ENCODE measurements at regions not wholly inside any gene's neighbourhood (a gene's known extent, or its start where the extent isn't known, plus 50 kb on each side); places are given as distances from the start of the nearest gene placed in this dataset.

DNA sequence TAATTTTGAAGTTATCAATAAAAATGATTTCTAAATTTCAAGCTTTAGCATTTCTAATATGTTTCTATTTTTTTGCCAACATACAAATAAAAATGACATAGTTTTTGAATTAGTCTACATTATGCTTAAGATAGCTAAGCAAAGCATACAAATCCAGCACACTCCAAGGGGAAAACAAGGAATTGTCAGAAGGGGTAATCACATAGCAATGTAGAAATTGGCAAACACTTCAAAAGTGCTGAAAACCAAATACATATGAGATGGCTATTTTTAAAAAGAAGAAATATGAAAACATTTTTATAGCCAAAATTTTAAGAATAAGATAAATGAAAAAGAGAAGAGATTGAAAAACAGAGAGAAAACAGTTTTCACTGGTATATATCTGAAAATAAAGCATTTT lies 308.0 kb downstream of the SLC6A15 start:
- intact Hi-C loops (cut with micrococcal nuclease) = no loop called here

DNA sequence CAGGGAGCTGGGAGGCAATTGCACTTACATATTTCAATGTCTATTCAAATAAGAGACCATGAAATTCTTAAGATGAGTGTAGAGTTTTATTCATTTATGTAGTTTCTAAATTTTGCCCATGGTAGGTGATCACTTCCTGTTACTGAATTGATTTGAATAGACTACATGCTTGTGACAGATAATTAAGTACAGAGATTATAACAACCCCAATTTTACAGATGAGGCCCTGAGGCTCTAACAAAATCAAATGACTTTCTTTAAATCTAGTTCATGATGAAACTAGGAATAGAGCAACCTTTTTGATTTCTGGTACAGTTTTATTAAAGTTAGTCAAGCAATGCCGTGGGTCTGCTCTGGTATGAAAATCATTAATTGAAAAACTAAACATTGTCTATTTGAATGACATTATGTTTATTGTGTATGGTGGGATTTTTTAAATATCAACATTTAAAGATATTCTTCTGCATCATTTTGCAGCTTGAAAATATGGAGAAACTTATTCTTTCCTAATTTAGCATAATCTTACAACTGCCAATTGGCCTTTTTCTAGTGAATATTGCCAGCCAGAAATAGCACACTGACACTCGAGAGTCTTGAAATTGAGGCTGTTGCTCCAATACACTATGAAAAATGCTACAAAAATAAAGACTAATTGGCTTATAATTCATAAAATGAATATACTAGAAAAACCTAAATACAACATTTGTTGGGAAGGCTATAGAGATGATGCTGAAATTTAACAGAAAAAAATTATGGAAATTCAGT lies 308.9 kb downstream of the SLC6A15 start:
- DNase-seq (ENCODE audit: low spot score) = no peak
- intact Hi-C loops (cut with micrococcal nuclease) = no loop called here
- no peaks in the 10 kb centered on the region for H3K9me3 Mint-ChIP-seq
- H3K4me3 Mint-ChIP-seq = no peak overlapping the region
- no peaks in the 10 kb centered on the region for H3K36me3 Mint-ChIP-seq (ENCODE audit: low read depth)
- H3K27ac Mint-ChIP-seq = no peak overlapping the region
- H3K4me1 Mint-ChIP-seq (ENCODE audit: low read depth) = no peaks in the 10 kb centered on the region
- H3K27me3 Mint-ChIP-seq (ENCODE audit: insufficient read depth) = no peaks in the 10 kb centered on the region

More for the DNA sequence above, 308.0 kb downstream of the SLC6A15 start:
- Mint-ChIP-seq H3K27me3 (ENCODE audit: insufficient read depth) (no peaks in the 10 kb centered on the region), H3K4me1 (ENCODE audit: low read depth) (no peaks in the 10 kb centered on the region), H3K9me3 (no peaks in the 10 kb centered on the region), H3K36me3 (ENCODE audit: low read depth) (no peaks in the 10 kb centered on the region), H3K27ac (no peak overlapping the region), H3K4me3 (no peak overlapping the region)
- no peak for DNase-seq (ENCODE audit: low spot score)

DNA sequence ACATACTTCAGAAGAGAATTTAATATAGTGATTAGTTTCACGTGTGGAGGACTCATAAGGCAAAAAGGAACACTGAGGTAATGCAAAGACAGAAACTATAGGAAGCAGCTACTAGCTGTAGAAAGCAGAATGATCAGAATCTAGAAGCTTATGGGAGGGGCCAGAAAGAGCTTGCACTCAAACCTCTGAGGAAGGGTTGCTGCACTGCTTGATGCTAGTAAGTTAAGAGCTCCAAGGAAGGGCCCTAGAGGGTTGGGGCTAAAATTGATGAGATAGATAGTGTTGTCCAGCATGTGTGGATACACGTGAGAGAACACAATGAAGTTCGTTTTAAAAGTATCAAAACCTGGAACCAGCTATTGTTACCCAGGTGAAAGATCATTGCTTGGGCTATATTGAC lies 311.1 kb downstream of the SLC6A15 start:
- Mint-ChIP-seq H3K27me3 (ENCODE audit: insufficient read depth) (no peaks in the 10 kb centered on the region), H3K4me1 (ENCODE audit: low read depth) (no peaks in the 10 kb centered on the region), H3K36me3 (ENCODE audit: low read depth) (no peaks in the 10 kb centered on the region), H3K9me3 (no peaks in the 10 kb centered on the region), H3K27ac (no peak overlapping the region), H3K4me3 (no peak overlapping the region)
- DNase-seq (ENCODE audit: low spot score) = no peak
- intact Hi-C loops (cut with micrococcal nuclease) = no loop called here

DNA sequence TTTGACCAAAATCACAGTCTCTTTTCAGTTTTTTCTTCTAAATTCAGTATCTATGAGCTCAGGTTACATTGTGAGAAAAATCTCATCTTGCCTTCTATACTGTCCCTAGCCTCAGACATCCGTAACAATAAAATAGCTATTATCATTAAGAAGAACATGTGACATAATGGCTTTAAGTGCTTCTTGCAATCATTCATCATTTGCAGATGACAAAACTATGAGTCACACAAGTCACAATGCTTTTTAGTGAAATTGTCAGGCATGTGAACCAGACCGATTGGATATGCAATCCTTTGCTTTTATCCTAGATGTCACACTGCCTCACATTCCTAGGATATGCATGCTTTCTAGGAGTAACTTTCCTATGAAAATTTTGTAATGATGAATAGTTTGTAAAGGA lies 313.1 kb downstream of the SLC6A15 start:
- DNase-seq (ENCODE audit: low spot score) = no peak
- intact Hi-C loops (cut with micrococcal nuclease) = no loop called here
- Mint-ChIP-seq H3K4me3 (no peak overlapping the region), H3K36me3 (ENCODE audit: low read depth) (no peaks in the 10 kb centered on the region), H3K27me3 (ENCODE audit: insufficient read depth) (no peaks in the 10 kb centered on the region), H3K27ac (no peak overlapping the region), H3K4me1 (ENCODE audit: low read depth) (no peaks in the 10 kb centered on the region), H3K9me3 (no peaks in the 10 kb centered on the region)

DNA sequence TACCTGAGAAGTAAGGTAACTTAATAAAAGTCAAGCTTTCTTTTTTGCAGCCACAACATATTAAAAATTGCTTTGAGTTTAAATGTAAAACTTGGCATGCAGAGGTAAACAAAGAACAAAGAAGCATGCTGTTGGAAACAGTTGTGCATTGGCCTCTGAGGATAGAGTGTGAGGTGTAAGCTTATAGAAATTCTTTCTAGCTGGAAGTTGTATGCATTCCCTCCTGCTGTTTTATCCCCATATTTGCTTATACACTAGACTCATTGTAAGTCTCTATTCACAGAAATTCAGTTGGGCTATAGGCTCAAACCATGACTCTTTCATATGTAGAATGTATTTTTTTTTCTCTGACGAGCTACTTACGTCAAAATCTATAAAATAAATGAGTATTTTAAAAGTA lies 316.3 kb downstream of the SLC6A15 start:
- Mint-ChIP-seq H3K36me3 (ENCODE audit: low read depth) (no peaks in the 10 kb centered on the region), H3K27ac (no peak overlapping the region), H3K9me3 (peaks cover 4% of the 10 kb centered on the region), H3K27me3 (ENCODE audit: insufficient read depth) (no peaks in the 10 kb centered on the region), H3K4me3 (no peak overlapping the region), H3K4me1 (ENCODE audit: low read depth) (no peaks in the 10 kb centered on the region)
- intact Hi-C loops (cut with micrococcal nuclease) = no loop called here
- DNase-seq (ENCODE audit: low spot score) = no peak

DNA sequence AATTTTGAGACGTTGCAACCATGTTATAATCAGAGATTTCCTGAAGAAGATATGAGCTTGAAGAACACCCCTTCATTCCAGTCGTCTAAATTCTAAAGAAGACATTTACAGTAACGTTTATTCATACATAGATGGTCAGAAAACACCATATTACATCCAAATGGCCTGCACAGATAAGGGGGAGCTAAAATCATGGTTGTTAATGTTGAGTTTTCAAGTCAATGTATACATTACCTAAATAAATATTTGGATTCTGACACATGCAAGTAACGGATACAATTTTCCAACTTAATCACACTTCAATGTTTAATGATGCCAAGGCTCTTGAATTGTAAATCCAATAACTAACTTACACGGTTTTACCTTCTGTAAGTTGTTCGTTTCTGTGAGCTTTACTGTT lies 318.4 kb downstream of the SLC6A15 start:
- no peak overlapping the region for H3K4me3 Mint-ChIP-seq
- H3K9me3 Mint-ChIP-seq = peaks cover 4% of the 10 kb centered on the region

DNA sequence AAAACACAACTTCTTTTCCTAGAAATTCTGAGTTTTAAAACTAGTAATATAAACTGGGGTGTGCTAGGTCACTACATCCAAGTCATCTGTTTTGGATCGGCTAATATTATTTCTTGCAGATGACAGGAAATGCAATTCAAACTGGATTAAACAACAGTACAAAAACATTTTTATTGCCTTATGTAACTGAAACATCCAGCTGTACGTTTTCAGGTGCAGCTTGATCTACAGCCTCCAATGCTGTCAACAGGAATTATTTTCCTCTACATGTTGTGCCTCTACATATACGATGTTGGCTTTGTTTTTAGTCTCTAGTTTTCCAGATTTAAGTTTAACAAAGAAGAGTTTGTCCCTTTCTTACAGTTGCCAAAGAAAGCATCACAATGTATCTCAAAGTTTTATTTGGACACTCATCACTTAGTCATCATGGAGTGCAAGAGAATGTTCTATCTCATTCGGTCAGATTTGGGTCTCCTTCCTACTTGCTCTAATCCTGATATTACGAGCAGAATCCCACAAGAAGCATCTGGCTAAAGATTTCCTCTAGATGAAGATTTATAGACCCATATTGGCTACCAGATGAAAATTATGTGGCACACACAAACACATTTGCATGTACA lies 326.7 kb downstream of the SLC6A15 start:
- Mint-ChIP-seq H3K36me3 (ENCODE audit: low read depth) (no peaks in the 10 kb centered on the region), H3K27me3 (ENCODE audit: insufficient read depth) (no peaks in the 10 kb centered on the region), H3K4me1 (ENCODE audit: low read depth) (no peaks in the 10 kb centered on the region), H3K27ac (no peak overlapping the region), H3K4me3 (no peak overlapping the region), H3K9me3 (no peaks in the 10 kb centered on the region)
- intact Hi-C loops (cut with micrococcal nuclease) = no loop called here
- DNase-seq (ENCODE audit: low spot score) = no peak

More for the DNA sequence above, 318.4 kb downstream of the SLC6A15 start:
- intact Hi-C loops (cut with micrococcal nuclease) = no loop called here
- Mint-ChIP-seq H3K27me3 (ENCODE audit: insufficient read depth) (no peaks in the 10 kb centered on the region), H3K36me3 (ENCODE audit: low read depth) (no peaks in the 10 kb centered on the region), H3K4me1 (ENCODE audit: low read depth) (no peaks in the 10 kb centered on the region), H3K27ac (no peak overlapping the region)
- no peak for DNase-seq (ENCODE audit: low spot score)

DNA sequence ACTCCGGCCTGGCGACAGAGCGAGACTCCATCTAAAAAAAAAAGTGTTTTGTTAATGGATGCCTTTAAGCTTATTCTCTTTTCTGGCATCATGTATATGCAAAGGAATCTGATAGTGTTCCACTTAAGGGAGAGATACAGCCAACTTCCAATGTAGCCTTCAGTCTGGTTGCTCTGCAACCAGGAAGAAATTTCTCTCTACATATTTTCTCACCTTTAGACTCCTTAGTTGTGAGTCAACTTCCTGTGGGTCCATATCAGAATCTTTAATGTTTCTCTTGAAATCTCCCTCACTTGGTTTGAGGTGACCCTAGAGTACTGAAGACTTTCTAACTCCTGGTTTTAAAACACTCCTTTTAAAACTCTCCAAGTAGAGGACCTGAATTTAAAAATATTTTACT lies 340.4 kb downstream of the SLC6A15 start:
- Mint-ChIP-seq H3K27ac (no peak overlapping the region), H3K27me3 (ENCODE audit: insufficient read depth) (no peaks in the 10 kb centered on the region), H3K36me3 (ENCODE audit: low read depth) (no peaks in the 10 kb centered on the region), H3K9me3 (peaks cover 15% of the 10 kb centered on the region), H3K4me1 (ENCODE audit: low read depth) (no peaks in the 10 kb centered on the region), H3K4me3 (no peak overlapping the region)
- intact Hi-C loops (cut with micrococcal nuclease) = no loop called here
- DNase-seq (ENCODE audit: low spot score) = no peak

DNA sequence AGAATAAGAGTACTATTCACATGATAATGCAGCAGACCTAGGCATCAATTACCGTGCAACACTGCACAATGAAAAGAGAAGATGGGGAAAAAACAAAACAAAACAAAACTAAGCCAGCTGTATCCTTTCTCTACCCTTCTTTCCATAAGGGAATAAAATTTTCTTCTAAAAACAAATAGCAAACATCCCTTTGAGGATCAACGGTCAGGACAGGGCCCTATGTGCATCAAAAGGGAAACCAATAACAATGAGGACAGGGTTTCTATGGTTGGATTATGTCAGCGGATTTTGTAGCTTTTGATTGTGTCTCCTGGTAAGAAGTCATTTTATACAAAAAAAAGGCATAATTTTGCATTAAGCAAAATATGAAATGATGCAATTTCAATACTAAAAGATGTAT lies 350.3 kb downstream of the SLC6A15 start:
- no peak overlapping the region for H3K27ac Mint-ChIP-seq
- H3K4me1 Mint-ChIP-seq (ENCODE audit: low read depth) = no peaks in the 10 kb centered on the region
- no peak for DNase-seq (ENCODE audit: low spot score)
- intact Hi-C loops (cut with micrococcal nuclease) = no loop called here
- no peak overlapping the region for H3K4me3 Mint-ChIP-seq
- no peaks in the 10 kb centered on the region for H3K9me3 Mint-ChIP-seq
- no peaks in the 10 kb centered on the region for H3K27me3 Mint-ChIP-seq (ENCODE audit: insufficient read depth)
- H3K36me3 Mint-ChIP-seq (ENCODE audit: low read depth) = no peaks in the 10 kb centered on the region

DNA sequence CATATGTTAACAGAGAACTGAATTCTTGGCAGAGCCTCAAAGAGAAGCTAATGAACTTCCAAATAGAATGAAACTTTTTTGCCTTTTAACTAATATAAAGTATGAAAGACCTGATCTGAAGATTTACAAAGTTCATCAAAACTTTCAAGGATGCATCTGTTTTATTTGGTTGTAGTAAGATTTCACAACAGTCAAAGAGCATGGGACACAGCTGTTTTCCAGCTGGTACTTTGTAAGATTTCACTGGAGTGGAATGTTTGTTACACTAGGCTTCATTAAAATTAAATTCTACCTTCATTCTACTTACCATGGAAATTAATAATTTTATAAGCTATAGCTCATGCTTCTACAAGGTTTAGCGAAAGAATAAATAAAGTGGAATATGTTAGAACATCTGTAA lies 351.2 kb downstream of the SLC6A15 start:
- intact Hi-C loops (cut with micrococcal nuclease) = no loop called here
- Mint-ChIP-seq H3K4me3 (no peak overlapping the region), H3K27me3 (ENCODE audit: insufficient read depth) (no peaks in the 10 kb centered on the region), H3K4me1 (ENCODE audit: low read depth) (no peaks in the 10 kb centered on the region), H3K9me3 (no peaks in the 10 kb centered on the region), H3K27ac (no peak overlapping the region), H3K36me3 (ENCODE audit: low read depth) (no peaks in the 10 kb centered on the region)
- no peak for DNase-seq (ENCODE audit: low spot score)

DNA sequence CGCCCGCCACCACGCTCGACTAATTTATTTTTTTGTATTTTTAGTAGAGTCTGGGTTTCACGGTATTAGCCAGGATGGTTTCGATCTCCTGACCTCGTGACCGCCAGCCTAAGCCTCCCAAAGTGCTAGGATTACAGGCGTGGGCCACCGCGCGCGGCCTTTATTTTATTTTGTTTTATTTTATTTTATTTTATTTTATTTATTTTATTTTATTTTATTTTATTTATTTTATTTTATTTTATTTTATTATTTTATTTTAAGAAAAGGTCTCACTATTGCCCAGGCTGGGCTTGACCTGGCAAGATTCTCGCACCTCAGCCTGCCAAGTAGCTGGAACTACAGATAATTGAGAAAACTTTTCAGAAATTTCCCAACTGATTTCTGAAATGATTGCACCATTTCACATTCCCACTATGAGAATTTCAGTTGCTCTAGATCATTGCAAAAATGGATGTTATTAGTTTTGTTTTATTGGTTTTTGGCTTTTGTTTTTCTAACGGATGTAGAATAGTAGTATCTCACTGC lies 358.3 kb downstream of the SLC6A15 start:
- Mint-ChIP-seq H3K27me3 (ENCODE audit: insufficient read depth) (no peaks in the 10 kb centered on the region), H3K27ac (no peak overlapping the region), H3K36me3 (ENCODE audit: low read depth) (no peaks in the 10 kb centered on the region), H3K4me1 (ENCODE audit: low read depth) (no peaks in the 10 kb centered on the region), H3K9me3 (no peaks in the 10 kb centered on the region), H3K4me3 (no peak overlapping the region)
- intact Hi-C loops (cut with micrococcal nuclease) = no loop called here
- DNase-seq (ENCODE audit: low spot score) = no peak

DNA sequence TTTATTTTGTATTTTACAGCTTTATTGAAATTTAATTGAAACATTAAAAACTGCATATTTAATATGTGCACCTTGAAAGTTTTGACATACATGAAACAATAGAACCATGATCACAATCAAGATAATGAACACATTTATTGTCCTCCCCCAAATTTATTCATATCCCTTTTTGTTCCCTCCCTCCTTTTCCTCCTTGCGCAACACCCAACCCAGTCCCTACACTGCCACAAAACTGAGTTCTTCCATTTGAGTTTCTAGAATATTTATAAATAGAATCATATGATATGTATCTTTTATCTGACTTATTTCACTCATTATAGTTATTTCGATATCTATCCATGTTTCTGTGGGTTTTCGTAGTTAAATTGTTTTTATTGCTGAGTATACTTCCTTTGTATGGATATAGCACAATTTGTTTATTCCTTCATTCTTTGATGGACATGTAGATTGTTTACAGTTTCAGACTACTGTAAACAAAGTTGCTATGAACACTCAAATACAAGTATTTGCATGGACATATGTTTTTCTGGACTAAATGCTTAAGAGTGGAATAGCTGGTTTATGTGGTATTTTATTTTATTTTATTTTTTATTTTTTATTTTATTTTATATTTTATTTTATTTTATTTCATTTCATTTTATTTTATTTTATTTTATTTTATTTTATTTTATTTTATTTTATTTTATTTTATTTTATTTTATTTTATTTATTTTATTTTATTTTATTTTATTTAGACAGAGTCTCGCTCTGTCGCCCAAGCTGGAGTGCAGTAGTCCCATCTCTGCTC lies 359.1 kb downstream of the SLC6A15 start:
- intact Hi-C loops (cut with micrococcal nuclease) = no loop called here
- Mint-ChIP-seq H3K9me3 (no peaks in the 10 kb centered on the region), H3K27ac (no peak overlapping the region), H3K36me3 (ENCODE audit: low read depth) (no peaks in the 10 kb centered on the region), H3K27me3 (ENCODE audit: insufficient read depth) (no peaks in the 10 kb centered on the region), H3K4me1 (ENCODE audit: low read depth) (no peaks in the 10 kb centered on the region), H3K4me3 (no peak overlapping the region)
- no peak for DNase-seq (ENCODE audit: low spot score)

DNA sequence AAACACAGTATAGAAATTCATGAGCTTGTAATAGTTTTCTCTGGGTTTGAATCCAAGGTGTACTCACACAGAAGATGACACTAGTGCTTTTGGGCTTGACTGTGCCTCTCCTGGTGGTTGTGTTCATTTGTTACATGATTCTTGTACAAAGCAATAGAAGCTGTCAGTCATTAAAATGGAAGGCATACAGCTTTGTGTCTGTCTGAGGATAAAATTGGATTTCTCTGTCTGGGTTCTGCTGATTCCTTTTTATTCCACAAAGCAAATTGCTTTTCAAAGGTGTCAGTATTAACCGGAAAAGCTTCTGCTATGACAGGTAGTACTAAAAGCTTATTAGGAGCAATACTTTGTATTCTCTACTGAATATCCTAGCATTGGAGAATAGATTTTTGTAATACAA lies 361.2 kb downstream of the SLC6A15 start:
- H3K27me3 Mint-ChIP-seq (ENCODE audit: insufficient read depth) = no peaks in the 10 kb centered on the region
- H3K4me1 Mint-ChIP-seq (ENCODE audit: low read depth) = no peaks in the 10 kb centered on the region
- no peaks in the 10 kb centered on the region for H3K9me3 Mint-ChIP-seq
- no peak for DNase-seq (ENCODE audit: low spot score)
- no peak overlapping the region for H3K27ac Mint-ChIP-seq
- intact Hi-C loops (cut with micrococcal nuclease) = no loop called here
- no peaks in the 10 kb centered on the region for H3K36me3 Mint-ChIP-seq (ENCODE audit: low read depth)
- H3K4me3 Mint-ChIP-seq = no peak overlapping the region

Data from activated T-helper 1 cell treated with anti-CD3 and anti-CD28 coated beads, Interleukin-12 subunit alpha, Interleukin-12 subunit beta, Interleukin-2, Interleukin-4 antibody, amounts not matched to agents 30 ng/mL and 10 ng/mL and 1 ng/mL, durations not matched to agents 14 hours and 24 hours and 36 hours (primary cell).